ENCODE measurements at regions not wholly inside any gene's neighbourhood (a gene's known extent, or its start where the extent isn't known, plus 50 kb on each side); places are given as distances from the start of the nearest gene placed in this dataset.

DNA sequence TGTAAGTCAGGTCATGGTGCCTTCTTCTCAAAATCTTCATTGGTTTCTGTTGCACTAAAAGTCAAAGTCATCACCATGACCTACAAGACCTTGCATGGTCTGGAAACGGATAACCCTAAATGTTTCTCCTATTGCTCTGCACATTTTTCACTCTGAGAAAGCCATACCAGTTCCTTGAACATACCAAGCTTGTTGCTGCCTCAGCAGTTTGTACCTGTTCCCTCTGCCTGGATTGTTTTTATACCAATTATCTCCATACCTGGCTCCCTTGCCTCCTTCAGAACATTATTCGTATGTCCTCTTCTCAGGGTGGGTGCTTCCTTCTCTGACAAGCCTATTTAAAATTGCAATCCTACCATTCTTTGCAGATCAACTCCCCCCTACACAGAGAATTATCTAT lies 498.4 kb downstream of the DSC3 start:
- TF ChIP-seq EZH2 (IDR thresholded peaks at IDR 0.05; ENCODE audit: low read length) (no peak), CTCF (optimal IDR thresholded peaks at IDR 0.05 in 1 of 3, IDR thresholded peaks at IDR 0.05 in 1 of 3, conservative IDR thresholded peaks at IDR 0.05 in 1 of 3; ENCODE audit: extremely low read depth in 1 of 3, insufficient read depth in 2 of 3, low read length in 3 of 3) (no peak)

Measured in keratinocyte (primary cell).